ENCODE measurements at regions not wholly inside any gene's neighbourhood (a gene's known extent, or its start where the extent isn't known, plus 50 kb on each side); places are given as distances from the start of the nearest gene placed in this dataset.

DNA sequence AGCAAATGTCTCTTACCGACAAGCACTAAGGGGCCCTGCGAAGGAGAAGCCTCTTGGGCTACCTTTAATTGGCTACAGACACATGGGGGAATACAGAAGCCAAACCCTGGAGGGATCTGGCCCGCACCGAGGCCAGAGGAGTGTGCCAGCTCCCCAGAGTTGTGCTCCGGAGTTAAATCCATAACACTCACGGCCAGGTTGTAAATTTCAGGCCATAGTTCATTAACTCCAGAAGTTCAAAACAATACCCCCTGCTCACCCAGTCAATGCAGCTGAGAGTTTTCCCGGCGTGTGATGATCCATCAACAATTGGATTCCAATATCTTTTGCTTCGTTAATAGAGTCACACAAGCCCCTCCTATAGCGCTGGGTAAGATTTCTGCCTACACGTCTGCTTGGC lies 371.5 kb downstream of the NXPE2 start:
- TF ChIP-seq, protein P1, sequence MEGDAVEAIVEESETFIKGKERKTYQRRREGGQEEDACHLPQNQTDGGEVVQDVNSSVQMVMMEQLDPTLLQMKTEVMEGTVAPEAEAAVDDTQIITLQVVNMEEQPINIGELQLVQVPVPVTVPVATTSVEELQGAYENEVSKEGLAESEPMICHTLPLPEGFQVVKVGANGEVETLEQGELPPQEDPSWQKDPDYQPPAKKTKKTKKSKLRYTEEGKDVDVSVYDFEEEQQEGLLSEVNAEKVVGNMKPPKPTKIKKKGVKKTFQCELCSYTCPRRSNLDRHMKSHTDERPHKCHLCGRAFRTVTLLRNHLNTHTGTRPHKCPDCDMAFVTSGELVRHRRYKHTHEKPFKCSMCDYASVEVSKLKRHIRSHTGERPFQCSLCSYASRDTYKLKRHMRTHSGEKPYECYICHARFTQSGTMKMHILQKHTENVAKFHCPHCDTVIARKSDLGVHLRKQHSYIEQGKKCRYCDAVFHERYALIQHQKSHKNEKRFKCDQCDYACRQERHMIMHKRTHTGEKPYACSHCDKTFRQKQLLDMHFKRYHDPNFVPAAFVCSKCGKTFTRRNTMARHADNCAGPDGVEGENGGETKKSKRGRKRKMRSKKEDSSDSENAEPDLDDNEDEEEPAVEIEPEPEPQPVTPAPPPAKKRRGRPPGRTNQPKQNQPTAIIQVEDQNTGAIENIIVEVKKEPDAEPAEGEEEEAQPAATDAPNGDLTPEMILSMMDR (IDR thresholded peaks at IDR 0.05), result no peak
- TF ChIP-seq POLR2A (IDR thresholded peaks at IDR 0.05), result no peak
